ENCODE measurements at regions not wholly inside any gene's neighbourhood (a gene's known extent, or its start where the extent isn't known, plus 50 kb on each side); places are given as distances from the start of the nearest gene placed in this dataset.
"Not testable (repeated sequence)": the region's sequence is repeated elsewhere in the genome, so short reads cannot be mapped to it uniquely, and the experiment has no call there.

- H3K27me3 ChIP-seq (ENCODE audit: insufficient read depth, low read length) = no peaks in the 10 kb centered on the region
- H3K27ac ChIP-seq (ENCODE audit: insufficient read length, low read depth, low read length) = no peak overlapping the region
- no peak overlapping the region for H3K56ac ChIP-seq (ENCODE audit: insufficient read length, low read depth, low read length)
- Mint-ChIP-seq H3K36me3 (ENCODE audit: insufficient read depth in 1 of 3, low read depth in 3 of 3) (peaks cover 0 to 7% (median 5%) of the 10 kb centered on the region in 3 experiments; a peak in 5 of 7 replicates), H3K4me1 (peaks cover 12 to 15% of the 10 kb centered on the region in 2 experiments), H3K9me3 (peaks cover 3 to 8% of the 10 kb centered on the region in 2 experiments; a peak in 4 of 5 replicates), H3K27me3 (ENCODE audit: low read depth) (peaks cover 18% of the 10 kb centered on the region), H3K27ac (no peak overlapping the region; a peak in 1 of 7 replicates), H3K4me3 (no peak overlapping the region)
- H3K9ac ChIP-seq (ENCODE audit: extremely low read depth, insufficient read length, low read length) = no peak overlapping the region
- no peak overlapping the region for H2AK5ac ChIP-seq (ENCODE audit: insufficient read length, low read length)
- no peak overlapping the region for H3K4ac ChIP-seq (ENCODE audit: low read depth, low read length)
- no peak overlapping the region for H3K14ac ChIP-seq (ENCODE audit: insufficient read depth, low read length)
- H2BK15ac ChIP-seq (ENCODE audit: low read depth, low read length) = no peak overlapping the region
- no peak overlapping the region for H3K23ac ChIP-seq (ENCODE audit: insufficient read length, low read depth, low read length)
- H4K91ac ChIP-seq (ENCODE audit: insufficient read length, low read depth, low read length) = no peak overlapping the region
- H2AFZ ChIP-seq (ENCODE audit: low read length) = no peak overlapping the region
- H3T11ph ChIP-seq (ENCODE audit: low read length) = no peak overlapping the region
- H4K20me1 ChIP-seq (ENCODE audit: control insufficient read depth, insufficient read depth, insufficient read length) = no peaks in the 10 kb centered on the region
- H3K79me2 ChIP-seq (ENCODE audit: insufficient read depth, low read length) = no peaks in the 10 kb centered on the region
- WGBS (ENCODE audit: extremely low coverage, insufficient read length, low lambda C conversion rate) = no CpG with 5 or more reads among the region's 7 CpGs
- no peak overlapping the region for H2BK20ac ChIP-seq (ENCODE audit: low read depth, low read length, poor library complexity, severe bottlenecking)
- TF ChIP-seq CTCF (conservative IDR thresholded peaks at IDR 0.05) = no peak
- no peak overlapping the region for H2BK12ac ChIP-seq (ENCODE audit: insufficient read length, low read depth, low read length)
- DNase-seq = no peak
- no peaks in the 10 kb centered on the region for H3K23me2 ChIP-seq (ENCODE audit: insufficient read length, low read depth, low read length, poor library complexity, severe bottlenecking)
- H3K79me1 ChIP-seq (ENCODE audit: insufficient read depth, low read depth, low read length, poor library complexity, severe bottlenecking) = no peaks in the 10 kb centered on the region
- H2BK120ac ChIP-seq (ENCODE audit: low read depth, low read length, poor library complexity, severe bottlenecking) = no peak overlapping the region
- H2BK5ac ChIP-seq (ENCODE audit: insufficient read length, low read length) = no peak overlapping the region
- H3K4me1 ChIP-seq (ENCODE audit: insufficient read depth, low read length) = no peaks in the 10 kb centered on the region; the same call in 1 of the 2 replicates
- no peaks in the 10 kb centered on the region for H3K9me3 ChIP-seq (ENCODE audit: control insufficient read depth, low read depth, low read length)
- no peak overlapping the region for H3K4me2 ChIP-seq (ENCODE audit: insufficient read depth, insufficient read length, low read length)
- H4K5ac ChIP-seq (ENCODE audit: insufficient read length, low read depth, low read length) = no peak overlapping the region
- H3K18ac ChIP-seq (ENCODE audit: insufficient read length, low read depth, low read length) = no peak overlapping the region
- no peak overlapping the region for H4K8ac ChIP-seq (replicated peaks; ENCODE audit: insufficient read length, low read depth, low read length)
Measured at GRCh38 chr2:8612734-8613179, 69.1 kb upstream of the ID2 start.

GRCh38 chr2:8613207-8613999, 68.5 kb upstream of the ID2 start:
- not testable (repeated sequence) for H3K4me2 ChIP-seq (ENCODE audit: insufficient read depth, insufficient read length, low read length); H3K27ac ChIP-seq (ENCODE audit: insufficient read length, low read depth, low read length); H2BK15ac ChIP-seq (ENCODE audit: low read depth, low read length); H3T11ph ChIP-seq (ENCODE audit: low read length); H3K56ac ChIP-seq (ENCODE audit: insufficient read length, low read depth, low read length); H3K9me3 ChIP-seq (ENCODE audit: control insufficient read depth, low read depth, low read length); H4K5ac ChIP-seq (ENCODE audit: insufficient read length, low read depth, low read length); H3K27ac Mint-ChIP-seq; H3K9ac ChIP-seq (ENCODE audit: extremely low read depth, insufficient read length, low read length); H4K20me1 ChIP-seq (ENCODE audit: control insufficient read depth, insufficient read depth, insufficient read length); H3K4me3 Mint-ChIP-seq; H3K79me2 ChIP-seq (ENCODE audit: insufficient read depth, low read length); H2BK5ac ChIP-seq (ENCODE audit: insufficient read length, low read length); H3K18ac ChIP-seq (ENCODE audit: insufficient read length, low read depth, low read length); H3K23ac ChIP-seq (ENCODE audit: insufficient read length, low read depth, low read length); H2AK5ac ChIP-seq (ENCODE audit: insufficient read length, low read length); H2AFZ ChIP-seq (ENCODE audit: low read length); DNase-seq; H3K23me2 ChIP-seq (ENCODE audit: insufficient read length, low read depth, low read length, poor library complexity, severe bottlenecking); H3K9me3 Mint-ChIP-seq; H3K4me1 ChIP-seq (ENCODE audit: insufficient read depth, low read length); H2BK12ac ChIP-seq (ENCODE audit: insufficient read length, low read depth, low read length); H2BK120ac ChIP-seq (ENCODE audit: low read depth, low read length, poor library complexity, severe bottlenecking); H2BK20ac ChIP-seq (ENCODE audit: low read depth, low read length, poor library complexity, severe bottlenecking); H3K14ac ChIP-seq (ENCODE audit: insufficient read depth, low read length); H3K36me3 Mint-ChIP-seq (ENCODE audit: insufficient read depth in 1 of 3, low read depth in 3 of 3); H3K27me3 ChIP-seq (ENCODE audit: insufficient read depth, low read length); H4K91ac ChIP-seq (ENCODE audit: insufficient read length, low read depth, low read length); H3K4ac ChIP-seq (ENCODE audit: low read depth, low read length); H3K79me1 ChIP-seq (ENCODE audit: insufficient read depth, low read depth, low read length, poor library complexity, severe bottlenecking); H4K8ac ChIP-seq (replicated peaks; ENCODE audit: insufficient read length, low read depth, low read length)
- no CpG with 5 or more reads among the region's 8 CpGs for WGBS (ENCODE audit: extremely low coverage, insufficient read length, low lambda C conversion rate)
- Mint-ChIP-seq H3K27me3 (ENCODE audit: low read depth) (peaks cover 17% of the 10 kb centered on the region), H3K4me1 (peaks cover 12 to 15% of the 10 kb centered on the region in 2 experiments)

All from H9 (cell line).